ENCODE measurements at regions not wholly inside any gene's neighbourhood (a gene's known extent, or its start where the extent isn't known, plus 50 kb on each side); places are given as distances from the start of the nearest gene placed in this dataset.

GRCh38 chr5:18802336-18802735, 1168.1 kb downstream of the TAF11L14 start:
- Mint-ChIP-seq H3K4me1 (no peaks in the 10 kb centered on the region), H3K4me3 (no peak overlapping the region), H3K36me3 (no peaks in the 10 kb centered on the region), H3K27me3 (ENCODE audit: low read depth in 3 of 3) (no peaks in the 10 kb centered on the region), H3K9me3 (peaks cover 4 to 13% (median 6%) of the 10 kb centered on the region in 7 donors), H3K27ac (no peak overlapping the region)
- TF ChIP-seq CTCF (IDR thresholded peaks at IDR 0.05): no peak
- Histone ChIP-seq H3K27me3 (ENCODE audit: control insufficient read depth in 2 of 2, insufficient read depth in 2 of 2, low read length in 2 of 2) (no peaks in the 10 kb centered on the region), H3K9ac (ENCODE audit: insufficient read depth, low read length, poor library complexity, severe bottlenecking) (no peak overlapping the region), H3K9me3 (replicated peaks in 1 of 2; ENCODE audit: control insufficient read depth in 1 of 2, insufficient read depth in 1 of 2, low read length in 2 of 2) (peaks cover 0 to 7% of the 10 kb centered on the region in 2 donors), H2AFZ (ENCODE audit: insufficient read depth, low read depth, low read length, poor library complexity, severe bottlenecking) (no peak overlapping the region), H3K4me1 (ENCODE audit: control insufficient read depth in 1 of 2, insufficient read depth in 2 of 2, low read length in 2 of 2) (no peaks in the 10 kb centered on the region), H3K27ac (ENCODE audit: low read depth in 1 of 2, low read length in 2 of 2) (no peak overlapping the region), H4K20me1 (ENCODE audit: insufficient read depth, low read length) (no peaks in the 10 kb centered on the region), H3K4me3 (replicated peaks in 1 of 3; ENCODE audit: low read depth in 2 of 3, low read length in 3 of 3) (no peak overlapping the region), H3K36me3 (replicated peaks in 1 of 2; ENCODE audit: control insufficient read depth in 1 of 2, insufficient read depth in 2 of 2, low read length in 2 of 2) (no peaks in the 10 kb centered on the region), H3K4me2 (replicated peaks; ENCODE audit: extremely low read depth, low read length, poor library complexity, severe bottlenecking) (no peak overlapping the region), H3K79me2 (ENCODE audit: insufficient read depth, low read length) (no peaks in the 10 kb centered on the region)
- WGBS (ENCODE audit: insufficient coverage): no CpG with 5 or more reads among the region's 2 CpGs
- intact Hi-C loops (cut with micrococcal nuclease): no loop called here
- DNase-seq: no peak

DNA sequence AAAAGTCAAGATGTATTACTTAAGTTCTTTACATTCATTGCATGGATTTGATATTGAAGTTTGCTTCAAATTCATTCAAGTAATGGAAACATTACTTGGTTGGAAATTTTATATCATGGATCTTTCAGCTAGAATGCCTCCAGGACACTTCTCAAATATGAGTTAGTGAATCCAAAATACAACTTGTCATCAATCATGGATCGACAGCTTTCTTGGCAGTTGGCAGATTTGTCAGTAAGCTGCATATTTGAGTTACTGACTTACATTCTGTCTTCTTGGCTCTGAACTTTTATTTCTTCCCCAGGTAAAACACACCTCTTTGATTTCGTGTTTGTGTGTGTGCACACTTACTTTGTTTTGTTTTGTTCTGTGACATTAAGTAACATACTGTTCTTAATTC, 1171.1 kb downstream of the TAF11L14 start:
- DNase-seq: no peak
- no peak for TF ChIP-seq CTCF (IDR thresholded peaks at IDR 0.05)
- Histone ChIP-seq H3K9me3 (replicated peaks in 1 of 2; ENCODE audit: control insufficient read depth in 1 of 2, insufficient read depth in 1 of 2, low read length in 2 of 2) (peaks cover 0 to 4% of the 10 kb centered on the region in 2 donors), H4K20me1 (ENCODE audit: insufficient read depth, low read length) (no peaks in the 10 kb centered on the region), H3K4me1 (ENCODE audit: control insufficient read depth in 1 of 2, insufficient read depth in 2 of 2, low read length in 2 of 2) (no peaks in the 10 kb centered on the region), H3K27me3 (ENCODE audit: control insufficient read depth in 2 of 2, insufficient read depth in 2 of 2, low read length in 2 of 2) (no peaks in the 10 kb centered on the region), H3K9ac (ENCODE audit: insufficient read depth, low read length, poor library complexity, severe bottlenecking) (no peak overlapping the region), H3K27ac (ENCODE audit: low read depth in 1 of 2, low read length in 2 of 2) (no peak overlapping the region), H2AFZ (ENCODE audit: insufficient read depth, low read depth, low read length, poor library complexity, severe bottlenecking) (no peak overlapping the region), H3K36me3 (replicated peaks in 1 of 2; ENCODE audit: control insufficient read depth in 1 of 2, insufficient read depth in 2 of 2, low read length in 2 of 2) (no peaks in the 10 kb centered on the region), H3K79me2 (ENCODE audit: insufficient read depth, low read length) (no peaks in the 10 kb centered on the region), H3K4me3 (replicated peaks in 1 of 3; ENCODE audit: low read depth in 2 of 3, low read length in 3 of 3) (no peak overlapping the region), H3K4me2 (replicated peaks; ENCODE audit: extremely low read depth, low read length, poor library complexity, severe bottlenecking) (no peak overlapping the region)
- WGBS (ENCODE audit: insufficient coverage): no CpG with 5 or more reads among the region's 2 CpGs
- H3K9me3 Mint-ChIP-seq: peaks cover under 1 to 7% (median 4%) of the 10 kb centered on the region in 7 donors
- H3K36me3 Mint-ChIP-seq: no peaks in the 10 kb centered on the region
- intact Hi-C loops (cut with micrococcal nuclease): no loop called here
- no peaks in the 10 kb centered on the region for H3K4me1 Mint-ChIP-seq
- no peak overlapping the region for H3K4me3 Mint-ChIP-seq
- no peak overlapping the region for H3K27ac Mint-ChIP-seq
- no peaks in the 10 kb centered on the region for H3K27me3 Mint-ChIP-seq (ENCODE audit: low read depth in 3 of 3)

All from CD14-positive monocyte (primary cell).